DMS53 treated with DMSO at 0.1 percent for 48 hours (cell line): ENCODE measurements at regions not wholly inside any gene's neighbourhood (a gene's known extent, or its start where the extent isn't known, plus 50 kb on each side); places are given as distances from the start of the nearest gene placed in this dataset.

ENCODE experiments used
- DNase-seq: peaks from one replicate; lab custom pipeline; 2025; ENCODE audit not compliant: unreplicated experiment; lab: John Stamatoyannopoulos, UW

GRCh38 chr17:71287071-71287823 lies 833.6 kb upstream of the SOX9 start:
- DNase-seq = no peak

DNA sequence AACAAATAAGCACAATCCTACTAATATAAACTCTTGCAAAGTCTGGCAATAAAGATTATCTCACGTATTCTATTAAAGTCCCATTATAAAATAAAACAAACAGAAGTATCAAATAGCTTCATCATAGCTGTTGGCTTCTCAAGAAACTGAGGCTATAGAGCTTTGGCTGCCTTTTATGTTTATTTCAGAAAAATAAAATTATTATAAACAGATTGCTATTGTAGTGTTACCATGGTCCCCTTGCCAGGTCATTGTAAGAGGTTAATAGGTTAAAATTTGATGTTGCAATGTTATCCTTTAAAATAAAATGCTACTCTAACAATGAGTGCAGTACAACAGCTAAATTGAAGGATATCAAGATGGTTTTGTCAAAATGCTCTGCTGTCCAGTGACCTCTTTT lies 828.8 kb upstream of the SOX9 start:
- no peak for DNase-seq

DNA sequence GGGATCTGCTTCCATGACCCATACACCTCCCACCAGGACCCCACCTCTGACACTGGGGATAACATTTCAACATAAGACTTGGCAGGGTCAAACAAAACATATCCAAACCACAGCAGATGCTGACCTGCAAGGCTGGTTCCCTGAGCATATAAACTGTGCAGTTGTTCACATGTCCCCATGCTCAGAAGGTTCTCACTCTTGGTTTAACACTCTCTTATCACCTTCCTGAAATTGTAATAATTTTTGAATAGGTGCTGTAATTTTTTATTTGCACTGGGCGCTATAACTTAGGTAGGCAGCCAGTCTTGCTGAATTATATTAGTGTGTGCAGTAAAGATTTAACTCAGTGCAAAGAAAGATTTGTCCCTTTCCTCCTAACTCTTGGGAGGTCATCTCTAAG lies 824.8 kb upstream of the SOX9 start:
- DNase-seq = no peak

DNA sequence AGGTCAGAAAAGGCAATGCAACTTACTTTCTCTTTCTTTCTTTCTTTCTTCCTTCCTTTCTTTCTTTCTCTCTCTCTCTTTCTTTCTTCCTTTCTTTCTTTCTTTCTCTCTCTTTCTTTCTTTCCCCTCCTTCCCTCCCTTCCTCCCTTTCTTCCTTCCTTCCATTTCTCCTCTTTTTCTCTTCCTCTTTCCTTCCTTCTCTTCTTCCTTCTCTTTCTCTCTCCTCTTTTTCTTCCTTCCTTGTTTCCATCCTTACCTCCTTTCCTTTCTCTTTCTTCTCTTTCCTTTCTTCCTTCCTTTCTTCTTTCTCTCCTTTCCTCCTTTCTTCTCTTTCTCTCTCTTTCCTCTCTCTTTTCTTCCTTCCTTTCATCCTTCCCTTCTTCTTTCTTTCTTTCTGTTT lies 819.8 kb upstream of the SOX9 start:
- DNase-seq = no peak

- DNase-seq = no peak
Observed at GRCh38 chr17:71302721-71303549, 817.9 kb upstream of the SOX9 start.

DNA sequence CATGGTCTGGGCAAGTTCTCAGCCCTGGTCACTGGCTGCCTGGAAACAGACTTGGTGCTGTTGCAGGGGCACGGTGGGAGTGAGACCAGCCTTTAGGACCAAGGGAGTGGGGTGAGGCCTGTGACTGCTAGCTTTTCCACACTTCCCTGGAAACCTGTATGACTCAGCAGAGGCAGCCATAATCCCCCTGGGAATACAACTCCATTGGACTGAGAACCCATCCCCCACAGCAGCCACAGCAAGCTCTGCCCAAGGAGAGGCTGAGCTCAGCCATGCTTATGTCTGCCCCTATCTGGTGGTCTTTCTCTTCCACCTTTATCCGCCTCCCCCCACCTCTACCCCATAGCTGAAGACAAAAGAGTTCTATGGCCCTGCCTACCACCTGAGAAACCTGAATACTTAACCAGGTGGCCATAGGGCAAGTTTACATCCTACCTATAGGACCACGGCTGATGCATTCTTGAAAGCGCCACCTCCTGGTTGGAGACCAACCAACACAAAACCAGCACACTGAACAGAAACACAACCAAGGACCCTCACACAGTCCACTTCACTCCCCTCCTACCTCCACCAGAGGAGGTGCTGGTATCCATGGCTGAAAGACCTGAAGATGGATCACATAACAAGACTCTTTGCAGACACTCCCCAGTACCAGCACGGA lies 816.2 kb upstream of the SOX9 start:
- no peak for DNase-seq

GRCh38 chr17:71313866-71314265 lies 807.0 kb upstream of the SOX9 start:
- no peak for DNase-seq

- no peak for DNase-seq
Observed at GRCh38 chr17:71315568-71315967, 805.3 kb upstream of the SOX9 start.

DNA sequence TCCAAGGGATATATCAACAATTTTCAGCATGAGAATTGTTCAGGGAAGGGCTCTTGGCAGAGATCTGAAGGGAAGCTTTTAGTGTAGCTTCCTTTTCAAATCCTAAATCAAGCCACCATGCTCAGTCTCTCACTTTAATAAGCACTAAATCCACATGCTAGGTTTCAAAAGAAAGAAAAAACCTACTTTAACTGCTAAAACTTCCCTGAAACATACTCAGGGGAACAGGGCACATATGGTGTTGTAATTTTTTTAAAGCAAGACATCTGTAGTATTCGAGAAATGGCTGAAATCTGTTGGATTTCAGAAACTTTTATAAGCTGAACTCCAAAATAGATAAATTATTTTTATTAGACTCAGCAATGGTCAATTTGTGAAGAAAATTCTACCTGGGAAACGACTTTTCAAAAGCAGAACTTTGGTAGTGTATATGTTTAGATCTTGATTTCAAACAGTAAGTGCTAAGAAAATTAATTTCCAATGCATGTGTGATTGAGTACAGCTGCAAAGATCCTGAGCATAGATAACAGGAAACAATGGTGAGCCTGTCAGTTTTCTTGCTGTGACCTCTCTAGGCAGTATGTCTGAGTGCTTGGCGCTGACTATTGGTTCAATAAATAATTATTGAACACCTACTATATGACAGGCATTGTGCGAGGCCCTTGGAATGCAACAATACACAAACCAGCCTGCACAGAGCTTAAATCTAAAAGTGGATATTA lies 804.5 kb upstream of the SOX9 start:
- DNase-seq = no peak

GRCh38 chr17:71320009-71320796 lies 800.6 kb upstream of the SOX9 start:
- DNase-seq = no peak

DNA sequence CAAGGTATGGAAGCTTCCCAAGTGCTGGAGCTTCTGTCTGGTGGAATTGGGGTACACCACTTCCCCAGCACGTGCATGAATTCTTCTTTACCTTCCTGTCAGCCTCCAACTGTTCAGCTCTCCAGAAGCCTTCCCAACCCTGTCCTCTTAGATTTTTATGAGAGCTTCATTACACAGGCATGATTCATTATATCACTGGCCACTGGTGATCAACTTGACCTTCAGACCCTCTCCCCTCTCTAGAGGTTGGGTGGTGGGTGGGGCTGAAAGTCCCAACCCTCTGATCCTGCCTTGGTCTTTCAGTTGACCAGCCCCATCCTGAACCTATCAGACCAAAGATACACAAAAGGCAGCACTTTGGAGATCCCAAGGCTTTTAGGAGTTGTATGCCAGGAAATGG lies 795.7 kb upstream of the SOX9 start:
- DNase-seq = no peak

DNA sequence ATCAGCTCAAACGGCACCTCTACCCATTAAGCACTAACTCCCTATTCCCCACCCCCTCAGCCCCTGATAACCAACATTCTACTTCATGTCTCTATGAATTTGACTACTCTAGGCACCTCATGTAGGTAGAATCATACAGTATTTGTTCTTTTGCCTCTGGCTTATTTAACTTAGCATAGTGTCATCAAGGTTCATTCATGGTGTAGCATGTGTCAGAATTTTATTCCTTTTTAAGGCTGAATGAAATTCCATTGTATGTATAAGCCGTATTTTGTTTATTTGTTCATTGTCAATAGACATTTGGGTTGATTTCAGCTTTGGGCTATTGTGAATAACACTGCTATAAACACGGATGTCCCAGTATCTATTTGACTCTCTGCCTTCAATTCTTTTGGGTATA lies 794.9 kb upstream of the SOX9 start:
- DNase-seq = no peak

- DNase-seq = no peak
Observed at GRCh38 chr17:71327376-71328059, 793.3 kb upstream of the SOX9 start.

- no peak for DNase-seq
Observed at GRCh38 chr17:71329310-71330098, 791.3 kb upstream of the SOX9 start.

GRCh38 chr17:71330099-71330375 lies 790.8 kb upstream of the SOX9 start:
- no peak for DNase-seq

GRCh38 chr17:71331754-71332325 lies 789.0 kb upstream of the SOX9 start:
- DNase-seq = no peak

DNA sequence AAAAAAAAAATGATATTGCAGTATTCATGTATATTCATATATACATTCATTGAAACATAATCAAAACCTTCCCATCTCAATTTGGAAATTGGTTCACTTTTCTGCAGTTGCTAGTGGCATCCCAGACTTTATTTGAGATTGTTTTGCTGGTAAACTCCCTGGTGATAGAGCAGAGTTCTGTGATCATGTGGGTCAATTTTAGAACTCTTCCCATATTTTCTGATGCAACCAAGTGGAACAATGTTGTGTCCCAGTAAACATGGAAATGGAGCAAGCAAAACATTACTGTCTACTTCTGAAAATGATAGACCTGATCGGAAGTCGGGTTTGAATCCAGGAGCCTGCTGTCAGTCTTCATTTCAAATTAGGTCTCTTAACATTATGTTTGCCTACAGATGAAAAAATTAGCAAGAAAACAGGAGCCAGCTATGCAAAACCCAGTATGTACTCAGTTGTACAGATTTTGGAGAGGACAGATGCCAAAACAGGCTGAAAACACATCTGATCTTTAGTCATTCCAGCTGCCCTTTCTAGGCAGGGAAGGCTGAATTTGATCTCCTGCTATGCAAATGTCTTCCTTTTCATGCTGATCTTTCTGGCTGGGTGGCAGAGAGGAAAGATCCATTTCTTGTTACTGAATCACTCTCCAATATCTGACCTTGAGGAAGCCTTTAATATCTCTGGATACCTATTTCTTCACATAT lies 786.6 kb upstream of the SOX9 start:
- DNase-seq = no peak

DNA sequence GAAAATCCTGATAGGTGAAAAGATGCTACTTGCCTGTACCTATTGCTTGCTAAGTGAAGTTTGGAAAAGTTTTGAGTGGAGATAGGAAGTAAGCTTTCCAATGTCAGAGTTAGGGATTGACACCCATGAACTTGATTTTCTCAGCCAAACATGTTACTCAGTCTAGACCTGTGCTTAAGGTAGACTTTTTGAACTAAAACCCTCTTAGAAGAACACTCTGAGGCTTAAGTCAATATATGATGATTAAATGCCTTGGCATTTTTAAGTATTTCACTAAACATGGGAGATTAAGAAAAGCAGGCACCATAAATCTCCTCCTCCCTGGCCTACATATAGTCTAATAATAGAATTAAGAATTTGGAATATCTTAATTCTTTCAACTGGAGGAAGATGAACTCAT lies 785.6 kb upstream of the SOX9 start:
- no peak for DNase-seq
